Inferior parietal cortex (tissue), 1 donor: ENCODE measurements at regions not wholly inside any gene's neighbourhood (a gene's known extent, or its start where the extent isn't known, plus 50 kb on each side); places are given as distances from the start of the nearest gene placed in this dataset.

Experiments
- DNase-seq: peaks from one replicate; pipeline ENCODE4 v3.0.0-alpha.2; 2016; ENCODE audit errors: extremely low spot score

GRCh38 chr10:65846541-65846940 lies 1079.3 kb upstream of the LRRTM3 start:
- no peak for DNase-seq

- no peak for DNase-seq
Observed at GRCh38 chr10:65846949-65847348, 1078.9 kb upstream of the LRRTM3 start.

- DNase-seq = no peak
Observed at GRCh38 chr10:65847436-65848230, 1078.2 kb upstream of the LRRTM3 start.

GRCh38 chr10:65858841-65859240 lies 1067.0 kb upstream of the LRRTM3 start:
- no peak for DNase-seq

GRCh38 chr10:65861249-65861648 lies 1064.6 kb upstream of the LRRTM3 start:
- no peak for DNase-seq
